Mucosa of descending colon (tissue), 3 donors: ENCODE measurements at regions not wholly inside any gene's neighbourhood (a gene's known extent, or its start where the extent isn't known, plus 50 kb on each side); places are given as distances from the start of the nearest gene placed in this dataset.

Source experiments
- ATAC-seq: fragments of 200-7000 bp; cut with Tn5 transposase; one replicate; pipeline ENCODE4 v1.9.1; 2020; ENCODE audit warnings: mild to moderate bottlenecking, moderate library complexity
- DNase-seq, 3 donors: peaks; one replicate each; pipeline ENCODE4 v3.0.0-alpha.2; 2020
- H3K36me3 ChIP-seq: fragments of 200-600 bp; one replicate; pipeline ENCODE4 v1.8.0; 2021; ENCODE audit warnings: low read depth, mild to moderate bottlenecking
- H3K4me1 ChIP-seq: fragments of 200-600 bp; one replicate; pipeline ENCODE4 v1.8.0; 2021; ENCODE audit warnings: low read depth, mild to moderate bottlenecking
- H3K4me3 ChIP-seq: fragments of 200-600 bp; one replicate; pipeline ENCODE4 v1.8.0; 2021; ENCODE audit warnings: mild to moderate bottlenecking
- H3K9me3 ChIP-seq: fragments of 200-600 bp; one replicate; pipeline ENCODE4 v1.8.0; 2021; ENCODE audit warnings: mild to moderate bottlenecking
- CTCF ChIP-seq: fragments of 200-600 bp; IDR thresholded peaks from one replicate; pipeline ENCODE4 v1.8.0; 2022; ENCODE audit warnings: antibody characterized with exemption, mild to moderate bottlenecking
- intact Hi-C, 2 donors: fragments of 100-400 bp; cut with DNase I in 1 of 2; cut with micrococcal nuclease in 1 of 2; formaldehyde crosslinking; loops; one replicate each; pipeline versions ENCODE4 v1.11.0 to v1.11.1; 2022; cut with DNase I, micrococcal nuclease
- donor health status: DM: no; HTN: no; CAD: no; lungs with moderate emphysema.
- donor health status: DM: no; HTN: no; CAD: no.
- donor health status: DM: no; HTN: yes; CAD: no.

DNA sequence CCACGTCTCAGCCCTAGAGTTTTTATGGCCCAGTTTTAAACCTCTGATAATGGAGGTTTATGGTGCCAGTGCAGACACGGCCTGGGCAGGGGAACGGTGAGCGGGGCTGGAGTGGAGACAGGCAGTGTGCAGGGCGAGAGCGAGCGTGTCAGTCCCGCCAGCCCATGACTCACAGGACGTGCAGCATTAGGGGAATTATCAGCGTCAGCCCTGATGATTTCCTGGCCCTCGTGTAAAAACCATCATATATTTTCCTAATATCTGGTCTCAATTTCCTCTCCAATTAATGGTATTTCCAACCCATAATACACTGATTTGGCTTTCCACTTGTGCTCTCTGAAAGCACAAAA, 104.6 kb upstream of the VSTM2B start:
- no peak for DNase-seq
- Histone ChIP-seq H3K36me3 (no peaks in the 10 kb centered on the region), H3K9me3 (no peaks in the 10 kb centered on the region), H3K4me3 (no peak overlapping the region), H3K4me1 (no peaks in the 10 kb centered on the region)
- no peak for TF ChIP-seq CTCF
- no peak for ATAC-seq
- intact Hi-C loops, result no loop called here

DNA sequence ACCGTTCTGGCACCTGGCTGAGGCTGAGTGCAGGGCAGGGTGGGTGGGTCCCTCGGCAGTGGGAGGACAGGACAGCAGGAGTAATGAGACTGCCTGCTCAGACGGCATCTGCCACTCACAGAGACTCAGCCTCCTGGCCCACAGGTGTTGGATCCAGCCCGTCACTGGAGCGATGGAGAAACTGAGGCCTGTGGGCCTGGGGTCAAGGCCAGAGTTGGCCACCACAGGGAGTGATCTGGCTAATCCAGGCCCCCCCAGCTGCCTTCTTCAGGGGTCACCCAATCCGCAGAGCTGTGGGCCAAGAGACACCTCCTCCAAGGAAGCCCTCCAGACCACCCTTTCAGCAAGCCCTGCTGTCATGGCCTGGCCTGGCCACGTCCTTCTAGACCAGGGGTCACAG, 103.7 kb upstream of the VSTM2B start:
- H3K4me1 ChIP-seq, result no peaks in the 10 kb centered on the region

GRCh38 chr19:29422486-29423085, 103.2 kb upstream of the VSTM2B start:
- ATAC-seq (no peak), DNase-seq (no peak)
- Histone ChIP-seq H3K36me3 (no peaks in the 10 kb centered on the region), H3K9me3 (no peaks in the 10 kb centered on the region), H3K4me1 (no peaks in the 10 kb centered on the region), H3K4me3 (no peak overlapping the region)
- TF ChIP-seq CTCF, result no peak
- intact Hi-C loops, result no loop called here

More for the DNA sequence above, 103.7 kb upstream of the VSTM2B start:
- TF ChIP-seq CTCF, result no peak
- H3K4me3 ChIP-seq, result no peak overlapping the region
- intact Hi-C loops, result no loop called here
- H3K36me3 ChIP-seq, result no peaks in the 10 kb centered on the region
- no peaks in the 10 kb centered on the region for H3K9me3 ChIP-seq
- ATAC-seq, result no peak
- DNase-seq, result no peak

DNA sequence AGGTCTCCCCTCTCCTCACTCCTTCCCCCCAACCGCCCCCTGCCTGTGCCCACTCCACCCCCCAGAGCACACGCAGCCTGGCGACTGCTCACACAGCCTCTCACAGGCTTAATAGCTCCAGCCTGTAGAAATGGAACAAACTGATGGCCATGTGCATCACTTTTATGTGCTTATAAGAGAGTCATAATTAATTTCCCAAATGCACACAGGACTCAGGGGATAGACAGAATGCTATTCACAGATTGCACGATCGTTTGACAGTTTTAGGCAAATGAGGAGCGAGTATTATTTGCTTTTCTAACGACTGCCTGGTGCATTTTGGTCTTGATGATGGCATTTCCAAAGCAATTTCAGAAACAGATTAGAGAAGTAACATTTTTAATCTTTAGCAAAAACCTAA, 97.7 kb upstream of the VSTM2B start:
- no peak for ATAC-seq
- H3K9me3 ChIP-seq, result no peaks in the 10 kb centered on the region
- intact Hi-C loops, result no loop called here
- H3K4me3 ChIP-seq, result no peak overlapping the region
- no peak for DNase-seq
- no peaks in the 10 kb centered on the region for H3K36me3 ChIP-seq
- H3K4me1 ChIP-seq, result no peaks in the 10 kb centered on the region
- TF ChIP-seq CTCF, result no peak

- Histone ChIP-seq H3K4me3 (no peak overlapping the region), H3K9me3 (no peaks in the 10 kb centered on the region)
These were observed 96.8 kb upstream of the VSTM2B start for GRCh38 chr19:29429021-29429420.

More at GRCh38 chr19:29429021-29429420, 96.8 kb upstream of the VSTM2B start:
- H3K36me3 ChIP-seq, result no peaks in the 10 kb centered on the region
- intact Hi-C loops, result no loop called here
- H3K4me1 ChIP-seq, result no peaks in the 10 kb centered on the region
- ATAC-seq (no peak), DNase-seq (no peak)
- TF ChIP-seq CTCF, result no peak
